Neuronal stem cell (in vitro differentiated cells): ENCODE measurements at regions not wholly inside any gene's neighbourhood (a gene's known extent, or its start where the extent isn't known, plus 50 kb on each side); places are given as distances from the start of the nearest gene placed in this dataset.

Source experiments
- DNase-seq: peaks from one replicate; pipeline ENCODE4 v3.0.0-alpha.2; 2013; ENCODE audit warnings: low spot score
- H2AFZ ChIP-seq: one replicate; pipeline ENCODE4 v1.6.1; 2013; ENCODE audit warnings: mild to moderate bottlenecking, low read length, inconsistent platforms
- H2AK5ac ChIP-seq: 2 replicates; pipeline ENCODE4 v1.6.1; 2013; ENCODE audit warnings: low read depth, mild to moderate bottlenecking, inconsistent platforms, low read length, moderate library complexity, mixed read lengths
- H2BK120ac ChIP-seq: 2 replicates; pipeline ENCODE4 v1.6.1; 2013; ENCODE audit warnings: low read depth, mild to moderate bottlenecking, inconsistent platforms, low read length, moderate library complexity, mixed read lengths
- H2BK12ac ChIP-seq: one replicate; pipeline ENCODE4 v1.6.1; 2013; ENCODE audit warnings: low read length, inconsistent platforms
- H2BK15ac ChIP-seq: 2 replicates; pipeline ENCODE4 v1.6.1; 2013; ENCODE audit warnings: mild to moderate bottlenecking, low read length, inconsistent platforms, mixed read lengths
- H2BK5ac ChIP-seq: one replicate; pipeline ENCODE4 v1.6.1; 2013; ENCODE audit warnings: inconsistent platforms, mild to moderate bottlenecking, low read length, moderate library complexity
- H3K14ac ChIP-seq: one replicate; pipeline ENCODE4 v1.6.1; 2013; ENCODE audit warnings: low read length, inconsistent platforms
- H3K18ac ChIP-seq: 2 replicates; pipeline ENCODE4 v1.6.1; 2013; ENCODE audit warnings: low read length, inconsistent platforms
- H3K23ac ChIP-seq: 2 replicates; pipeline ENCODE4 v1.6.1; 2013; ENCODE audit warnings: low read depth, mild to moderate bottlenecking, mixed read lengths, low read length, inconsistent platforms; ENCODE audit not compliant: poor library complexity
- H3K27ac ChIP-seq: replicated peaks from 3 replicates; pipeline ENCODE4 v1.5.1; 2013; ENCODE audit warnings: low read length, inconsistent platforms
- H3K27me3 ChIP-seq, 3 experiments: 2 replicates each; pipeline ENCODE4 v1.6.1; 2013; ENCODE audit warnings: low read length in 3 of 3, mild to moderate bottlenecking in 2 of 3, inconsistent platforms in 1 of 3, low read depth in 1 of 3, mixed read lengths in 1 of 3, moderate library complexity in 1 of 3; ENCODE audit not compliant: control insufficient read depth in 3 of 3, insufficient read depth in 3 of 3
- H3K36me3 ChIP-seq, 2 donors: replicated peaks in 1 of 2; 2 replicates each; pipeline ENCODE4 v1.6.1; 2013; ENCODE audit warnings: low read length in 2 of 2; ENCODE audit not compliant: control insufficient read depth in 2 of 2, insufficient read depth in 2 of 2
- H3K4ac ChIP-seq: 2 replicates; pipeline ENCODE4 v1.6.1; 2013; ENCODE audit warnings: inconsistent platforms, mild to moderate bottlenecking, low read length, moderate library complexity
- H3K4me1 ChIP-seq, 2 donors: 1 replicate in 1 of 2; 2 replicates in 1 of 2; pipeline ENCODE4 v1.6.1; 2013; ENCODE audit warnings: low read length in 2 of 2, low read depth in 1 of 2; ENCODE audit not compliant: control insufficient read depth in 2 of 2, insufficient read depth in 1 of 2
- H3K4me2 ChIP-seq: one replicate; pipeline ENCODE4 v1.6.1; 2013; ENCODE audit warnings: mild to moderate bottlenecking, low read length, inconsistent platforms; ENCODE audit not compliant: insufficient read depth, poor library complexity, severe bottlenecking
- H3K4me3 ChIP-seq, 2 donors: 2 replicates each; pipeline ENCODE4 v1.5.1; 2013; ENCODE audit warnings: low read length in 2 of 2, mild to moderate bottlenecking in 2 of 2, inconsistent platforms in 1 of 2, moderate library complexity in 1 of 2
- H3K79me1 ChIP-seq: one replicate; pipeline ENCODE4 v1.6.1; 2013; ENCODE audit warnings: low read depth, mild to moderate bottlenecking, inconsistent platforms, low read length, moderate library complexity
- H3K9ac ChIP-seq: one replicate; pipeline ENCODE4 v1.6.1; 2013; ENCODE audit warnings: mild to moderate bottlenecking, low read depth, low read length, inconsistent platforms; ENCODE audit not compliant: poor library complexity
- H3K9me3 ChIP-seq, 2 donors: replicated peaks in 1 of 2; 2 replicates each; pipeline versions ENCODE3 to v1.6.1; 2013; ENCODE audit warnings: low read length in 2 of 2, mild to moderate bottlenecking in 2 of 2, inconsistent platforms in 1 of 2, low read depth in 1 of 2, mixed read lengths in 1 of 2, moderate library complexity in 1 of 2; ENCODE audit not compliant: control insufficient read depth in 2 of 2, insufficient read depth in 1 of 2
- H4K8ac ChIP-seq: one replicate; pipeline ENCODE4 v1.6.1; 2013; ENCODE audit warnings: low read depth, mild to moderate bottlenecking, inconsistent platforms, low read length, moderate library complexity
- H4K91ac ChIP-seq: one replicate; pipeline ENCODE4 v1.6.1; 2013; ENCODE audit warnings: low read length, low read depth, mild to moderate bottlenecking, inconsistent platforms; ENCODE audit not compliant: poor library complexity
- WGBS, 2 donors: extraction: QIAGEN DNeasy Blood & Tissue Kit; methylation state at CpG; one replicate each; pipeline ENCODE4 v1.1.7; 2013; ENCODE audit warnings: missing lambda C conversion rate in 2 of 2, mixed read lengths in 1 of 2; ENCODE audit not compliant: insufficient read length in 2 of 2, insufficient replicate concordance in 1 of 2; ENCODE audit errors: extremely low coverage in 2 of 2; 5-methylcytosine and 5-hydroxymethylcytosine counted together

- Histone ChIP-seq H3K36me3 (peaks cover 0 to 4% of the 10 kb centered on the region in 2 donors), H3K79me1 (no peaks in the 10 kb centered on the region), H3K18ac (no peak overlapping the region), H3K4me2 (no peak overlapping the region), H3K27ac (no peak overlapping the region), H2AFZ (no peak overlapping the region), H3K4me1 (no peaks in the 10 kb centered on the region), H3K27me3 (no peaks in the 10 kb centered on the region), H3K14ac (no peak overlapping the region), H2AK5ac (no peak overlapping the region), H3K9me3 (no peaks in the 10 kb centered on the region), H3K4me3 (no peak overlapping the region), H3K4ac (no peak overlapping the region), H2BK15ac (no peak overlapping the region), H4K8ac (no peak overlapping the region), H2BK5ac (no peak overlapping the region), H2BK12ac (no peak overlapping the region), H2BK120ac (no peak overlapping the region), H3K23ac (no peak overlapping the region), H4K91ac (no peak overlapping the region), H3K9ac (no peak overlapping the region)
- no CpG with 5 or more reads among the region's 3 CpGs for WGBS, 2 donors
- DNase-seq: no peak
These were observed 119.4 kb downstream of the FAT4 start for GRCh38 chr4:125434136-125434535.

- Histone ChIP-seq H3K4me3 (no peak overlapping the region), H4K91ac (no peak overlapping the region), H3K14ac (no peak overlapping the region), H3K79me1 (no peaks in the 10 kb centered on the region), H2AFZ (no peak overlapping the region), H4K8ac (no peak overlapping the region), H3K4ac (no peak overlapping the region), H3K9ac (no peak overlapping the region), H3K9me3 (no peaks in the 10 kb centered on the region), H2BK15ac (no peak overlapping the region), H3K27ac (no peak overlapping the region), H2BK5ac (no peak overlapping the region), H2BK120ac (no peak overlapping the region), H3K4me1 (no peaks in the 10 kb centered on the region), H3K23ac (no peak overlapping the region), H3K36me3 (no peaks in the 10 kb centered on the region), H3K4me2 (no peak overlapping the region), H3K27me3 (no peaks in the 10 kb centered on the region), H2AK5ac (no peak overlapping the region), H2BK12ac (no peak overlapping the region), H3K18ac (no peak overlapping the region)
- no CpG with 5 or more reads among the region's 1 CpG for WGBS, 2 donors
- no peak for DNase-seq
These were observed 126.1 kb downstream of the FAT4 start for GRCh38 chr4:125440814-125441213.

GRCh38 chr4:125444166-125444565 lies 129.4 kb downstream of the FAT4 start:
- no peak overlapping the region for H3K27ac ChIP-seq
- no peak overlapping the region for H2AK5ac ChIP-seq
- H3K36me3 ChIP-seq: peaks cover 0 to 7% of the 10 kb centered on the region in 2 donors
- H3K18ac ChIP-seq: no peak overlapping the region
- no peak overlapping the region for H3K23ac ChIP-seq
- no peak overlapping the region for H4K8ac ChIP-seq
- no peaks in the 10 kb centered on the region for H3K9me3 ChIP-seq
- no peak overlapping the region for H2BK120ac ChIP-seq
- H3K27me3 ChIP-seq: no peaks in the 10 kb centered on the region
- no peak overlapping the region for H3K4ac ChIP-seq
- H3K4me1 ChIP-seq: no peaks in the 10 kb centered on the region
- no peak overlapping the region for H2BK15ac ChIP-seq
- H3K9ac ChIP-seq: no peak overlapping the region
- no peak overlapping the region for H2BK5ac ChIP-seq
- H3K4me3 ChIP-seq: no peak overlapping the region
- DNase-seq: no peak
- no peak overlapping the region for H2AFZ ChIP-seq
- no CpG with 5 or more reads among the region's 1 CpG for WGBS, 2 donors
- H3K4me2 ChIP-seq: no peak overlapping the region
- no peak overlapping the region for H3K14ac ChIP-seq
- H3K79me1 ChIP-seq: no peaks in the 10 kb centered on the region
- H2BK12ac ChIP-seq: no peak overlapping the region
- H4K91ac ChIP-seq: no peak overlapping the region

- Histone ChIP-seq H3K9me3 (no peaks in the 10 kb centered on the region), H3K4ac (no peak overlapping the region), H2AFZ (no peak overlapping the region), H3K23ac (no peak overlapping the region), H4K91ac (no peak overlapping the region), H3K14ac (no peak overlapping the region), H4K8ac (no peak overlapping the region), H2BK12ac (no peak overlapping the region), H3K4me1 (no peaks in the 10 kb centered on the region), H2BK120ac (no peak overlapping the region), H3K4me2 (no peak overlapping the region), H3K79me1 (no peaks in the 10 kb centered on the region), H3K36me3 (peaks cover 0 to 10% of the 10 kb centered on the region in 2 donors), H2BK15ac (no peak overlapping the region), H3K27me3 (no peaks in the 10 kb centered on the region), H3K27ac (no peak overlapping the region), H3K18ac (no peak overlapping the region), H2BK5ac (no peak overlapping the region), H3K9ac (no peak overlapping the region), H2AK5ac (no peak overlapping the region), H3K4me3 (no peak overlapping the region)
- no CpG with 5 or more reads among the region's 1 CpG for WGBS, 2 donors
- DNase-seq: no peak
These were observed 130.8 kb downstream of the FAT4 start for GRCh38 chr4:125445525-125445924.
